EL (cell line): ENCODE measurements at regions not wholly inside any gene's neighbourhood (a gene's known extent, or its start where the extent isn't known, plus 50 kb on each side); places are given as distances from the start of the nearest gene placed in this dataset.

Experiments used
- DNase-seq: peaks from one replicate; pipeline ENCODE4 v3.0.0-alpha.2; 2016

- no peak for DNase-seq
These were observed 59.0 kb upstream of the EDEM3 start for GRCh38 chr1:184813528-184814089.

- DNase-seq = no peak
These were observed 56.9 kb upstream of the EDEM3 start for GRCh38 chr1:184811439-184812111.

DNA sequence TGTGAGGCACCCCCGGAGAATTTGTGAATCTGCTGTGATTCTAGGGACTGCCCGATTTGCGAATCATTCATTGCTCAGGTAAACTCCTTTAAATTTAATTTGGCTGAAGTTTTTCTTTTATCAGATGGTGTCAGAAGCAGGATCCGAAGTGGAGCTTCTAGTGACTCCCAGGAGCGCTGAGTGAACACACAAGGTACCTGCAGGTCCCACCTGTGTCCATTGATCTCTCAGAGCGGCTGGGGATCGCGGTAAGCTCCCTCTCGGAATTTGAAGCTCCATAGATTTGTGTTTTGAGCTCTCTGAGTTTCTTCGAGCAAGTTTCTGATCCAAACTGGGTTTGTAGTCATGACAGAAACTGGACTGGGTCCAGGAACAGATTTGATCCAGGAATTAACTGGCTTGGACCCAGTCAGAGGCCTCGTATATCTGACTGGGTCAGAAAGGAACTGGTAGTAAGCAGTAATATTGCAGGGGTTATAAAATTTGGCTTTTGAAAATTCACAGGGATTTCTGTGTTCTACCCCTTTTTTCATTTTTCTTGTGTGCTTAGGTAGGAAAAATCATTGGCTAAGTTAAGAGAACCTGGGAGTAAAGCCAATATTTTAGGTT lies 56.2 kb upstream of the EDEM3 start:
- no peak for DNase-seq

GRCh38 chr1:184806296-184806721 lies 51.7 kb upstream of the EDEM3 start:
- DNase-seq = no peak

DNA sequence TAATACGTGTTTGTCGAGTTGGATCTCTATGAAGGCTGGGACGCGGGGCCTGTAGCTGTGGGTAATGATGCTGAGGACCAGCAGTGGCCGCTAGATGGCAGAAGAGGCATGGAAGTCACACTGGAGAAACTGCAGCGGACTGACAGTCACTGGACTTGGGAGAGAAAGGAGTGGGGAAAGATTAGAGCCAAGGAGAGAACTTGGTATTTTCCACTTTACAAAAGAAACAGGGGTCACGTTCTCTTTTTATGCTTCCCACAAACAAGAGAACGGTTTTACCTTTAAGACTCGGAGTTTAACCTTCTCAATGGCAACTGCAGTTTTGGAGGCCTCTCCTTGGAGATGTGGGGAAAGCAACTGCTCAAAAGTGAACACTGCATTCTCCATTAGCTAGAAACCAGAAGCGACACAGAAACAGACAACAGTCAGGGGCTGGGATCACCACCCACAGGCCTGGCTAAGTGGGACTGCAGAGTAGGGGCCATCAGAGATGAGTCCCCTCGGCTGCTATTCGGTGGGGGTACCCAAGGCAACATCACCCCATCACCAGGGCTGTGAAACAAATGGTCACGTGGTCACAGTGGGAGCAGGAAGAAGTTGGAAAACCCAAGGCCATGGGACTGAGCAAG lies 51.1 kb upstream of the EDEM3 start:
- peak; percentile 80 for DNase-seq
